ENCODE measurements at regions not wholly inside any gene's neighbourhood (a gene's known extent, or its start where the extent isn't known, plus 50 kb on each side); places are given as distances from the start of the nearest gene placed in this dataset.

DNA sequence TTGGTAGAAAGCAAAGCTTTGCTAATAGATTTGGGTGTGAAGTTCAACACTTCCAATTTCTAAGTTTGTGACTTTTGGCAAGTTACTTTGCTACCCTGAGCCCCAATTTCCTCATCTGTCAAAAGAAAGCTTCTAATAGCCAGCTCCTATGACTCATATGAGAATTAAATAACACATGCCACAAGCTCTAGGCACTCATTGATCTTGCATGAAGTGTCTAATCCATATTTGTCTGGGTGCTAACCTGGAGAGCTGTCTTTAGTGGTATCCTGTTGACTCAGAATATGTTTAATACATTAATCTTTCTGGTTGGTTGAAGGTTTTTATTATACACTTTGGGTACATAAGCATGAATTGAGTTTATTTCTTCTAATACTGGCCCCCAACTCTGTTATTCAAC, 188.8 kb downstream of the POSTN start:
- DNase-seq (ENCODE audit: low read depth), result peak; percentile 45

- DNase-seq (ENCODE audit: low read depth), result no peak
Observed at GRCh38 chr13:37407156-37407555, 191.4 kb downstream of the POSTN start.

DNA sequence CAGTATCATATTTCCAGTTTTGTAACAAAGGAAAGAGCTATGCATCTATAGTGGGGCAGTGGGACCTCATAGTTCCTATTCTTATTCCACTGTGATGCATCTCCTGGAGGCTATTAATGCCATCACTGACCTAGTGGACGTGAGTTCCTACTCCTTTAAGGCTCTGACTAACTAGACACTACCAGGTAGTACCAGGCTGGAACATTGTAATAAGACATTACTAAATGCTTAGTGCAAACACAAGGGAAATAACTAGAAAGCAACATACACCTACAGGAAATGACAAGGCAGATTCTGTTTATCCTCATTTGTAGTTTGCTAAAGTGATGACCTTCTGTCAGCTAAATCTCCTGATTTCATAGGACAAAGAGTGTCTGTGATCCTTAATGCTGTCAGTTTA, 192.5 kb downstream of the POSTN start:
- DNase-seq (ENCODE audit: low read depth), result peak; percentile 87

- DNase-seq (ENCODE audit: low read depth), result peak; percentile 96
Observed at GRCh38 chr13:37403776-37404527, 194.6 kb downstream of the POSTN start.

GRCh38 chr13:37401721-37402120, 196.8 kb downstream of the POSTN start:
- DNase-seq (ENCODE audit: low read depth), result no peak

DNA sequence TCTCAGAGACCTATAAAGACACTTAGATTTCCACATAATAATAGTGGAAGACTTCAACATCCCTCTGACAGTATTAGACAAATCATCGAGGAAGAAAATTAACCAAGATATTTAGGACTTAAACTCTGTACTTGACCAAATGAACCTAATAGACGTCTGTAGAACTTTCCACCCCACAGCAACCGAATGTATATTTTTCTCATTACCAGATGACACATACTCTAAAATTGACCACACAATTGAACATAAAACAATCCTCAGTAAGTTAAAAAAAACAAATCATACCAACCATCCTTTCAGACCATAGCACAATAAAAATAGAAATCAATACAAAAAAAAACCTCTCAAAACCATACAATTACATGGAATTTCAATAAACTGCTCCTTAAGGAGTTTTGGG, 201.0 kb downstream of the POSTN start:
- DNase-seq (ENCODE audit: low read depth), result no peak

- DNase-seq (ENCODE audit: low read depth), result no peak
Observed at GRCh38 chr13:37395544-37395943, 203.0 kb downstream of the POSTN start.

GRCh38 chr13:37392389-37392788, 206.2 kb downstream of the POSTN start:
- peak; percentile 74 for DNase-seq (ENCODE audit: low read depth)

GRCh38 chr13:37390735-37391134, 207.8 kb downstream of the POSTN start:
- no peak for DNase-seq (ENCODE audit: low read depth)

GRCh38 chr13:37385956-37386670, 212.5 kb downstream of the POSTN start:
- DNase-seq (ENCODE audit: low read depth), result peak; percentile 64

DNA sequence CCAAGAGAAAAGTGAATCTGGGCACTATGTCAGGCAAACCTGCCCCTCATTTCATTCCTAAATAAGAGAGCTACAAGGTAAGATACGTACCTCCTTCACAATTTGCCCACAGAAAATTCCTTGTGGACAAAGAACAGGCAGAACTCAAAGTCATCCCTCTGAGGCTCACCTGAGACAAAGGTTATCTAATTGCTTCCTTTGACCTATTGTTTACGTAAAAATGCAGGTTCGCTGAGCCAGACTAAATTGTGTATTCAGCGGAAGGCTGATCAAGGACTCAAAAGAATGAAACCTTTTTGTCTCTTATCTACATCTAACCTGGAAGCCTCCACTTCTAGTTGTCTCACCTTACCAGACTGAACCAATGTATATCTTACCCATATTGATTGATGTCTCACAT, 213.3 kb downstream of the POSTN start:
- DNase-seq (ENCODE audit: low read depth), result no peak

DNA sequence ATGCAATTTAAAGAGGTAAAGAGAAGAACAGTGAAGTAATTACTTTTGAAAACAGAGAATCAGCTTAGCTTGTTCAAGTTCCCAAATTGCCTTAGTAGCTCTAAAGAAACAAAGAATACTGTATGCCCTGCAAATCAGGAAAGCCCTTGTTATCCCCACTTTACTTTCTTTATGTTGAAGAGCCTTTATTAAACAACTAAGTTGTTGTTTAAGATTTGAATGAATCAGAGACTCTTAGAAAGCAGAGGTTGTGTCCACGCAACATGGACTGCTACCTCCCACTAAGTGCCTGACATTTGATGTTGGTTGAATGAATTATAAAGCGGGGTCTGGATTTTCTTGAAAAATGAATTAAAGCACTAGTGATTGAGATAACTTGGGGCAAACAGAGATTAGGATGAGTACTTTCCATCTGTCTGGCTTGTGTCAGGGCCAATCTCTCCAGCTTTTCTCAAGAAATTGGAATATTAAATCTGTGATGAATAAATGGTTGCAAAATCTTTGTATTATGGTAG, 214.7 kb downstream of the POSTN start:
- DNase-seq (ENCODE audit: low read depth), result peak; percentile 75

GRCh38 chr13:37383046-37383445, 215.5 kb downstream of the POSTN start:
- no peak for DNase-seq (ENCODE audit: low read depth)

- DNase-seq (ENCODE audit: low read depth), result no peak
Observed at GRCh38 chr13:37382146-37382545, 216.4 kb downstream of the POSTN start.

DNA sequence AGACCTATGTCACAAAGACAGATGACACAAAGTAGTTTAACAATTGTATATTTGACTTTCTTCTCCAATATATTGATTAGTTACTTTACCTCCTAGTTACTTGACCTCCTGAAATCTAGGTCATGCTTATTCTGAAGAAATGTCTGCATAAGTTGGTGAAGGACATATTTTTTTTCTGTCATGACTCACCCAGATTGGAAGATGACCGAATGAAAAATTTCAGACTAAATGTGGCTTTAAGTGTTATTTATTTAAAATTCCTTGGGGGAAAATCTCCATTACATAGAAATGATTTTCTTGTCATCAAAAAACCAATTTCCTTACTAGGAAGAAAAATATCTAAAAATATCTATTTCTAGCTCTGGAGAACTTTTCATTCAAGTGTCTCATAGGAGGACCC, 217.1 kb downstream of the POSTN start:
- no peak for DNase-seq (ENCODE audit: low read depth)

DNA sequence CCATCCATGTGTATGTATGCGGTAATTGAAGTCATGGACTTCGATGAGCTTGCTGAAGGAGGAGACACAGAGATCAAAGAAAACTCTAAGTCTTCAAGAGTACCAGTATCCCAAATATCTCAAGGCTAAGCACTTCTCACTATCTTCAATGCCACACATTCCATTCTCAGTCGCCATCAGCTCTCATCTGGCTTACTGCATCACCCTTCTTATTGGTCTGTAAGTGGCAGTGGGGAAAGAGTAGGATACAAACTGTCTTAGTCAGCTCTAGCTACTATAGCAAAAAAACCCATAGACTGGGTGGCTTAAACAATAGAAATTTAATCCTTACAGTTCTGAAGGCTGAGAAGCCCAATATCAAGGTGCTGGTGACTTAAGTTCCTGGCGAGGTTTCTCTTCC, 218.7 kb downstream of the POSTN start:
- peak; percentile 57 for DNase-seq (ENCODE audit: low read depth)

- peak; percentile 23 for DNase-seq (ENCODE audit: low read depth)
Observed at GRCh38 chr13:37375724-37376123, 222.8 kb downstream of the POSTN start.

DNA sequence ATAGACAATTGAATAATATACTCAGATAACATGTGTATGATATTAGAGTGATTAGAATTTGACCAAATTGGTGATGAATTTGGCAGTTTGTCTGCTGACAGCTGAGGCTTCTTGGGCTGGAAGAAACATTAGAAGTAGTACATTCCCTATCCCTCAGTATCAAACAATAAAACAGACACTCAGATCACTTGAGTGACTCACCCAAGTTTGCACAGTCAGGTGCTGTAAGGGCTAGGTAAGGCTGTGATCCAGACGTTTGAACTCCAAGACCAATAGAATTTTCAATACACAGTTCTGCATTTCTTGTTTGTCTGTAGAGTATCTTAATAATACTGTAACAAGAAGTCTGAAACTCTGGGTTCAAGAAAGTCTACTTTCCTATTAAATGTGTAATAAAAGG, 223.5 kb downstream of the POSTN start:
- DNase-seq (ENCODE audit: low read depth), result no peak

DNA sequence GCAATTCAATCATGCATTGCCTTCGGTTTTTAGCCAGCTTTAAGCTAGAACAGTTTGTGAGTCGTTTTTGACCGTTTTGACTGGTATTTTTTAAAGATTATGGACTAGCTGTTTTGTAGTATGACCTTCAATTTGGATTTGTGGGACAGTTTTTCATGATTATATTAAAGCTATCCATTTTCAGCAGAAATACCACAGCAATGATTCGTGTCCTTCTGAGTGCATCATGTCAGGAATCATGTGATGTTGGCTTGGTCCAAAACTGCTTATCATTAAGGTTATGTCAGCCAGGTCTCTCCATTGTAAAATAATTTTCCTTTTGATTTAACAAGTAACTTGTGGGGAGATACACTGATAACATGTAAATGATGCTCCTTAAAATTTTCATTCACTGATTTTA, 229.0 kb downstream of the POSTN start:
- peak; percentile 47 for DNase-seq (ENCODE audit: low read depth)

- DNase-seq (ENCODE audit: low read depth), result no peak
Observed at GRCh38 chr13:37368501-37368900, 230.1 kb downstream of the POSTN start.

DNA sequence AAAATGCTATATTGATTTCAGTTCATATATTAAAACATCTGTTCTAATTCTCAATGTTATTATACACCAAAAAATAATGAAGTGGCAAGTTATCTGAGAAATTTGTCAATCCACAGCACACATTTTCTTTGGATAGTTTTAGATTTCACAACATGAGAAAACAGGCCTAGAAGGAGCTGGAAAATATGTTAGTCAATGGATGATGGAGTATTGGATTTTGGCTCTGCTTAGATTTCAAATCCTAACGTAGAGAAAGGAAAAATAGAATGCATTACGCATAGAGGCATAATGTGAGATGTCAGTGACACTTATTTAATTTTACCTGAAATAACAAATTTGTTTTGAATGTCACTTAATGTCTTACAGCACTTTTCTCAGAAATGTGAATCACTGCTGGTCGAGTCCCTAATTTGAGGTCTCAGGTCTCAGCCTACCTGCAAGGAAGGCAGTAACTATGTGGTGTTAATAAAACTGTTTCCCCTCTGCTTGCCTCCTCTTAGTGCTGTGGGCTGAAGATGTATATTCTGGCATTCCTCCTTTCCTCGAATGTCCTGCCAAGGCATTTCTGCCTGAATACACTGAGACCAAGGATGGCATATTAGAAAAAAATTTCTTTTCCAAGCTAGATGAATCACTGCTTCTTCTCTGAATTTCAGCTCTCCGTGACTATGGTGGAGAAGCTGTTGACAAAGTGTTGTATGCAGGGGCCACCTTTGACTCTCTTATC, 232.4 kb downstream of the POSTN start:
- no peak for DNase-seq (ENCODE audit: low read depth)

DNA sequence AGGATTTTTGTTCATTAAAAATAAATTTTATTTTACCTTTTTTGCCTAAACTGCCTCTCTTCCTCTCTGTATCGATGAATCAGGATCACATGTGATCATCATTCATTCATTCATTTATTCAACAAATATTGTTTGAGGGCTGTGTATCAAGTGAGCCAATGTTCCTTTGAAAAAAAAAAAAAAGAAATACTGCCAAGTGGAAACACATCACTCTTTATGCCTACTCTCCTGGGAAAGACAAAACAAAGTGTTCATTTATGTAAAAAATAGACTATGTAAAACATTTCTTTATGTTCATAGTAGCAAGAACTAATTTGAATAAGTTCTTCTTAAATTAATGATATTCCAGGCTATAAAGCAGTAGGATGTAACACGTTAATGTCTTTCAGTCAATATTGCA, 233.1 kb downstream of the POSTN start:
- DNase-seq (ENCODE audit: low read depth), result no peak

DNA sequence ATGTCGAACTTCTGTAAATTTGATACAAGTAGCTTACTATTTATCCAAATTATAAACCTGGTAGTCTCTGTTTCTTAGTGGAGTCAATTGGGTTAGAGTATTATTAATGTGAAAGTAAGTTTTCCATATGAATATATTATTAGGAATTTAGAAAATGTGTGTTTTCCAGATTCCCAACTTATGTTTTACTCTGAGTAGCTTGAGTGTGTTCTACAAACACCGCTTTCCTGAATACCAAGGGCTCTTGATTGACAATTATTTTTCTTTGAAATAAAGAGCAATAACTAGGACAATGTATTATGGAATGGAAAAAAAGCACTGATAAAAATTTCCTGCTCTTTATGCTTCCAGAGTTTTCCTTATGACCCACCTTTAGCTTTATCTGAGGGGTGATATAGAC, 233.6 kb downstream of the POSTN start:
- no peak for DNase-seq (ENCODE audit: low read depth)
